ENCODE measurements at regions not wholly inside any gene's neighbourhood (a gene's known extent, or its start where the extent isn't known, plus 50 kb on each side); places are given as distances from the start of the nearest gene placed in this dataset.

- no peak for TF ChIP-seq POLR2AphosphoS5 (IDR thresholded peaks at IDR 0.05; ENCODE audit: borderline replicate concordance, low read depth, low read length)
- TF ChIP-seq EZH2 (IDR thresholded peaks at IDR 0.05): no peak
- no peak for TF ChIP-seq FOXP2 (optimal IDR thresholded peaks at IDR 0.05; ENCODE audit: control extremely low read depth, extremely low read length, insufficient read depth)
Measured at GRCh38 chr1:238196516-238196915, 305.8 kb upstream of the ZP4 start.

All from SK-N-MC (cell line).